ENCODE measurements at regions not wholly inside any gene's neighbourhood (a gene's known extent, or its start where the extent isn't known, plus 50 kb on each side); places are given as distances from the start of the nearest gene placed in this dataset.
A peak's percentile ranks its signal among the peaks of the same experiment; 100 is the strongest.

GRCh38 chr6:102623201-102623600 lies 1229.7 kb downstream of the GRIK2 start (continued):
- TF ChIP-seq ETS1 (CRISPR knock-in tag; IDR thresholded peaks at IDR 0.05) (no peak), ZNF766 (CRISPR knock-in tag; IDR thresholded peaks at IDR 0.05; ENCODE audit: borderline replicate concordance) (no peak), THRA (CRISPR knock-in tag; IDR thresholded peaks at IDR 0.05; ENCODE audit: borderline replicate concordance) (no peak), ZNF788 (CRISPR knock-in tag; IDR thresholded peaks at IDR 0.05; ENCODE audit: borderline replicate concordance) (no peak)

GRCh38 chr6:102619585-102619984 lies 1226.1 kb downstream of the GRIK2 start:
- no TSS peak for BruUV-seq (replicated peaks)
- DNase-seq (ENCODE audit: low spot score) (peak; percentile 2), ATAC-seq (no peak), FAIRE-seq (no peak)
- no peak overlapping the region for H3K9ac ChIP-seq (ENCODE audit: insufficient read depth, low read depth, low read length)
- TF ChIP-seq ZNF740 (CRISPR knock-in tag; IDR thresholded peaks at IDR 0.05) (peak; percentile 88), MEIS2 (CRISPR knock-in tag; IDR thresholded peaks at IDR 0.05) (no peak), SOX13 (IDR thresholded peaks at IDR 0.05) (no peak), SOX13 (CRISPR knock-in tag; conservative IDR thresholded peaks at IDR 0.05 in 1 of 2, IDR thresholded peaks at IDR 0.05 in 1 of 2) (no peak), CTCF (CRISPR knock-in tag; IDR thresholded peaks at IDR 0.05) (peak; percentile 39), RBM39 (IDR thresholded peaks at IDR 0.05; ENCODE audit: low read depth, low read length, poor library complexity, severe bottlenecking) (no peak), STAG1 (CRISPR knock-in tag; IDR thresholded peaks at IDR 0.05) (peak; percentile 28; the same call in 1 of the 2 replicates), ZNF616 (CRISPR knock-in tag; IDR thresholded peaks at IDR 0.05; ENCODE audit: low read depth) (no peak)
- H3K27ac ChIP-seq (ENCODE audit: extremely low read length, insufficient read depth, low read length) = no peak overlapping the region
- H2AFZ ChIP-seq (ENCODE audit: low read length) = no peak overlapping the region
- no peak overlapping the region for H3K4me2 ChIP-seq (ENCODE audit: low read depth, low read length)
- no peak overlapping the region for H3K4me3 ChIP-seq (replicated peaks in 1 of 3; ENCODE audit: insufficient read depth in 1 of 3, low read depth in 2 of 3, low read length in 3 of 3)
- H3K4me1 ChIP-seq (ENCODE audit: insufficient read depth, low read length) = no peaks in the 10 kb centered on the region
- no peaks in the 10 kb centered on the region for H3K79me2 ChIP-seq (ENCODE audit: insufficient read depth, low read length)
- 0% methylated on average over 2 of the region's 2 CpGs for WGBS (ENCODE audit: low lambda C conversion rate)
- ChIA-PET POLR2A (no interaction called here), CTCF (ENCODE audit: low intra/inter-chr PET ratio, low total read pairs) (no interaction called here)
- H3K27me3 ChIP-seq (ENCODE audit: control insufficient read depth in 1 of 2, insufficient read depth in 2 of 2, low read length in 2 of 2) = no peaks in the 10 kb centered on the region
- intact Hi-C loops (cut with micrococcal nuclease; ENCODE audit: unreplicated experiment) = no loop called here
- H4K20me1 ChIP-seq (ENCODE audit: insufficient read depth, low read length) = no peaks in the 10 kb centered on the region
- no peaks in the 10 kb centered on the region for H3K36me3 ChIP-seq (replicated peaks in 1 of 2; ENCODE audit: control insufficient read depth in 1 of 2, insufficient read depth in 2 of 2, low read length in 2 of 2)
- in situ Hi-C loops (cut with HindIII; ENCODE audit: extremely low pct_ligation_motif_present, low pct_unique_long_range_greater_than_20kb) = no loop called here
- no peaks in the 10 kb centered on the region; the same call in 1 of the 2 replicates for H3K9me3 ChIP-seq (ENCODE audit: low read length)

All from HepG2 (cell line).